ENCODE measurements at regions not wholly inside any gene's neighbourhood (a gene's known extent, or its start where the extent isn't known, plus 50 kb on each side); places are given as distances from the start of the nearest gene placed in this dataset.
A peak's percentile ranks its signal among the peaks of the same experiment; 100 is the strongest.

- no peak for DNase-seq
Observed at GRCh38 chr2:18172607-18173006, 294.1 kb downstream of the KCNS3 start.

DNA sequence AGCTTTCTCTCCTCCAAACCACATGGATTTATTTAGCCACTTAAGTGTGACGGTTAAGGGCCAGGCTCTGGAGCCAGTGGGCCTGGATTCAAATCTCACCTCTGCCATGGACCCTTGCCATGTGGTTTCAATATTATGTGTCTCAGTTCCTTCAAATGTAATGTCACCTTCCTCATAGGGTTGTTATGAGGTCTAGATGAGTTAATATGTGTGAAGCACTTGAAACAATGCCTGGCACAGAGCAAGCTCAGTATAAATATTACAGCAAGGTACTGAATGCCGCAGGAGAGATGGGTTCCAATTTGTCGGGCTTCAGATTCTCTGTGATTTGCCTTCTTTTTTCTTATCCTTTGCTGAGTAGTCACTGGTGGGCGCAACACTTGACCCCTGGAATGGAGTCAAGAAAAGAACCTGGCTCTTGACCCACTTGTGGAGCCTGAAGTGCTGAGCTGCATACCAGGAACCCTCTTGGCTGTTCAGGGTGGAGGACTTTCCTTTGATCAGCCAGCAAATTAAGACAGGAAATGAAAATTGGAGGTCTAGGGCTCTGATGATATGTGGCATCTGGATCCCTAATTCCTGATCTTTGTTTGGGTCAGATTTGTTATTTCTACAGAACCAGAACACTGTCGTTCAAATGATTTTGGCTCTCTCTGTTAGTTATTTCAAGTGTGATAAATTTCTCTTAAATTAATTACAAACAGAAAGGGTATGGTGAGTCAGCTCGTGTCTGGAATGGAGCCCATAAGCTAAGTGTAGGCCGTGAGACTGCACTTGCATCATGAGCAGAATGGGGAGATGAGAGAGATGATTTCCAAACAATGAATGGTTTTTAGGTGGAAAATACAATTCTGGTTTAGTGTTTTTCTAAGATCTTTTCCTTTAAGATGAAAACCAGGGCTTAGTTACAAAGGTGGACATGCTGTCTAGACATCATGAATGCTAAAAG is 293.0 kb downstream of the KCNS3 start:
- DNase-seq, result no peak

GRCh38 chr2:18170642-18171041 is 292.2 kb downstream of the KCNS3 start:
- DNase-seq, result no peak

DNA sequence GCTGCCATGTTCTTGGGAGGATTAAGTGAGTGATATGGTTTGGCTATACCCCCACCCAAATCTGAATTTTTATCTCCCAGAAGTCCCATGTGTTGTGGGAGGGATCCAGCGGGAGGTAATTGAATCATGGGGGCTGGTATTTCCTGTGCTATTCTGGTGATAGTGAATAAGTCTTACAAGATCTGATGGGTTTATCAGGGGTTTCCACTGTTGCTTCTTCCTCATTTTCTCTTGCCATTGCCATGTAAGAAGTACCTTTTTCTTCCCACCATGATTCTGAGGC is 291.4 kb downstream of the KCNS3 start:
- no peak for DNase-seq

- DNase-seq, result no peak
Observed at GRCh38 chr2:18169121-18169892, 290.8 kb downstream of the KCNS3 start.

DNA sequence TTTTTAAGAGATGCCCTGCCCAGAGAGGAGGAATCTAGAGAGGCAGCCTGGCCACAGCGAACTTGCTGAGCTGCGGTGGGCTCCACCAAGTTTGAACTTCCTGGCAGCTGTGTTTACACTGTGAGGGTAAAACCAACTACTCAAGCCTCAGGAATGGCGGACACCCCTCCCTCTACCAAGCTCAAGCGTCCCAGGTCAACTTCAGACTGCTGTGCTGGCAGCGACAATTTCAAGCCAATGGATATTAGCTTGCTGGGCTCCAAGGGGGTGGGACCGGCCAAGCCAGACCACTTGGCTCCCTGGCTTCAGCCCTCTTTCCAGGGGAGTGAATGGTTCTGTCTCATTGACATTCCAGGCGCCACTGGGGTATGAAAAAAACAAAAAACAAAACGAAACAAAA is 289.4 kb downstream of the KCNS3 start:
- DNase-seq, result no peak

GRCh38 chr2:18161681-18162080 is 283.2 kb downstream of the KCNS3 start:
- DNase-seq, result no peak

GRCh38 chr2:18159896-18160295 is 281.4 kb downstream of the KCNS3 start:
- DNase-seq, result no peak

DNA sequence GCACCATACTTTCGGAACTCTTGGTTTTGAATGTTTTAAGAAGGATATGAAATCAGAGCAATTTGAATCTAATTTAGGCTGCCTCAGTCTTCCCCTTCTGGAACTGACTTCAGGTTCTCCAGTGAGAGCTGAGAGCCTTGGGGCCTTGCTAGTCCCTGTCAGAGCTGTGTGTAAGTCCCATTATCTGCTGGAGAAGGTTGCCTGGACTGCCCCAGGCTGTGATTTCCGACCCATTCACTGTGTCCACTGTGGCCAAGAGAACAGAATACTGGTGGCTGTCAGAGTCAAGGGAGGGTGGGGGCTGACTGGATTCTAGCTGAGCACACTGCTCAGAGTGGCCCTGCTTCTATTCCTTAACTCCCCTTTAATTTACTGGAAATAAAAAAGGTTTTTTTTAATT is 278.0 kb downstream of the KCNS3 start:
- no peak for DNase-seq

- no peak for DNase-seq
Observed at GRCh38 chr2:18156002-18156401, 277.5 kb downstream of the KCNS3 start.

DNA sequence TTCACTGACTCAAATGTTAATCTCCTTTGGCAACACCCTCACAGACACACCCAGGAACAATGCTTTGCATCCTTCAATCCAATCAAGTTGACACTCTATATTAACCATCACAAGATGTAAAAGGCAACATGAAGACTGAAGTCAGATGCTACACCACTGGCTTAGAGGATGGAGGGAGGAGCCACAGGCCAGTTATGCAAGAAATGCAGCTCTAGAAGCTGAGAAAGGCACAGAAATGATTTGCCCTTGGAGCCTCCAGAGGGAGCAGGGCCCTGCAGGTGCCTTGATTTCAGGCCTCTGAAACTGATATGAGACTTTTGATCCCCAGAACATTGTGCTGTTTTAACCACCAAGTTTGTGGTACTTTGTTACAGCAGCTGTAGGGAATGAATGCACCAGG is 276.3 kb downstream of the KCNS3 start:
- DNase-seq, result no peak

- no peak for DNase-seq
Observed at GRCh38 chr2:18154259-18154658, 275.8 kb downstream of the KCNS3 start.

- no peak for DNase-seq
Observed at GRCh38 chr2:18153741-18154140, 275.3 kb downstream of the KCNS3 start.

DNA sequence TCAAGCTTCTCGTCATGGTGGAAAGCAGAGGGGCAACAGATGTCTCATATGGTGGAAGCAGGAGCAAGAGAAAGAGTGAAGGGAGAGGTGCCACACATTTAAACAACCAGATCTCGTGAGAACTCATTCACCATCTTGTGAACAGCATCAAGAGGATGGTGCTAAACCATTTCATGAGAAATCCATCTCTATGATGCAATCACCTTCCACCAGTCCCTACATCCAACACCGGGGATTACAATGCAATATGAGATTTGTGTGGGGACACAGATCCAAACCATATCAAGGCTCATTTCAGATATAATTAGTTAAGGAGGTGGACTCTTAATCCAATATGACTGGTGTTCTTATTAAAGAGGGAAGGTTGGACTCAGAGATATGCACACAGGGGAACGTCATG is 272.8 kb downstream of the KCNS3 start:
- DNase-seq, result no peak

- peak; percentile 2 for DNase-seq
Observed at GRCh38 chr2:18149660-18150246, 271.3 kb downstream of the KCNS3 start.

GRCh38 chr2:18136881-18137475 is 258.5 kb downstream of the KCNS3 start:
- no peak for DNase-seq

- no peak for DNase-seq
Observed at GRCh38 chr2:18133310-18133709, 254.8 kb downstream of the KCNS3 start.

GRCh38 chr2:18132697-18133096 is 254.2 kb downstream of the KCNS3 start:
- DNase-seq, result no peak

GRCh38 chr2:18131761-18132160 is 253.3 kb downstream of the KCNS3 start:
- no peak for DNase-seq

DNA sequence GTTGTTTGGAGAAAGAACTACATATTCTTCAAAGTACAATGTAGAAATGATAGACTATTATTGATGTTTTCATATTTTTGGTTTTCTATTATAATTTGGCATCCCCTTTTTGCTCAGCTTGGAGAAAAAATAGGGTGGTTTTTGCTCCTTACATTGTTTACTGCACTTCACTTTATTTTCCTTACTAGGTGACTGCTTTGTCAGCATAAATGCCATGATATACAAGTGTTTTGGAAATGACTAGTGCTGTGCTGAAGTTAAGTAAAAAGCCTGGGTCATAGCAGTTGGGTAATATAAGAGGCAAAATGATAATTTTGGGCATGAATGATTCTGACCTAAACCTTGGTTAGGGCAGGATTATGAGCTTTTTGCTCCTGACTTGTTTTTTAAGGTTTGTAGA is 250.9 kb downstream of the KCNS3 start:
- DNase-seq, result no peak

- no peak for DNase-seq
Observed at GRCh38 chr2:18125303-18125702, 246.8 kb downstream of the KCNS3 start.

DNA sequence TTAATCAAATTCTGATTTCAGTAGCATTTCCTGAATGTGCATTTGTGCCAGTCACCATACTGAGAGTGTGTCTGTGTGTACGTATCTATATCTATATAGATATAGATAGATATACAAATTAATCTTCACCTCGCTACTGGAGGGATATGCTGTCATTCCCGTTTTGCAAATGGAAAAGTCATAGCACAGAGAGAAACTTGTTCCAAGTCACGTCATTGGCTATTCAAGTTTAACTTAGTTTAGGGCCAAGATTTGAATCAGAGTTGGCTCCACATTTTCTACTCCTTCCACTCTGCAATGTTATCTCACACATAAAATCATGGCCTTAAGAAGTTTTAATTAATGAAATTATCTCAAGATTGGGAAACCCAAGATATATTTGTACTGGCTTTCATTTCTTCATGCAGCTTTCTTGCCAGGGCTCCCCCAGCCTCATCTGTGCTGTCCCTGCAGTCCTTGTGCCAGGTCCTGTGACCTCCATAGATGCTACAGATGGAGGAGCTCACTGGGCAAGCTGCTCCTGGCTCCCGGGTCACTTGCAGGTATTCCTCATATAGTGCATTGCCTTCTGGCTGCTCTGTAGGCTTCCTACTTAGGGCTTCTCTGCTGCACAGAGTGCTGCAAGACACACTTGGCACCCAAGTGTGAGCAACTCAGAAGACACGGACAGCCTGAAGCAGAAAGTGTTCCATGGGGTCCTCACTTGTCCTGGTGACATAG is 245.8 kb downstream of the KCNS3 start:
- no peak for DNase-seq

DNA sequence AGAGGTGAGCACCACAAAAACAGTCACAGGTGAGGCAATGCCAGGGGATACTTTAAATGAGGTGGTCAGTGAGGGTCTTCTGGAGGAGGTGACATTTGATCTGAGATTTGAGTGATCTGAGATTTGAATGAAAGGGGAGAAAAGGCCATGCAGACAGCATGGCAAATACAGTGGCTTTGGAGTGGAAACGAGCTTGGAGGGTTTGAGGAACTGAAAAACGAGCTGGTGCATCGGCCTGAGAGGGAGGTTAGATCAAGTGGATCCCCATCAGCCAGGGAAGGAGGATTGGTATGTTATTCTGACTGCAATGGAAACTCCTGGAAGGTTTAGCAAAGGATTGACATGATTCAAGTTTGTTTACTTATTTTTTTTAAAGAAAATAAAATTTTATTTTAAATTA is 245.1 kb downstream of the KCNS3 start:
- no peak for DNase-seq

All from NCI-H2081 treated with DMSO at 0.1 percent for 48 hours (cell line).